ENCODE measurements at regions not wholly inside any gene's neighbourhood (a gene's known extent, or its start where the extent isn't known, plus 50 kb on each side); places are given as distances from the start of the nearest gene placed in this dataset.

GRCh38 chr18:29560270-29560669, 1383.3 kb upstream of the CDH2 start:
- no peak for ATAC-seq (ENCODE audit: low read depth)
- no peak for TF ChIP-seq CTCF (IDR thresholded peaks at IDR 0.05)
- TF ChIP-seq EZH2 (IDR thresholded peaks at IDR 0.05; ENCODE audit: borderline replicate concordance, insufficient read depth, low read depth, low read length, poor library complexity, severe bottlenecking), result no peak
- DNase-seq, result no peak

GRCh38 chr18:29556070-29556469, 1379.1 kb upstream of the CDH2 start:
- Mint-ChIP-seq H3K4me1 (no peaks in the 10 kb centered on the region), H3K9me3 (ENCODE audit: insufficient read depth) (no peaks in the 10 kb centered on the region), H3K4me3 (no peak overlapping the region), H3K27ac (no peak overlapping the region), H3K27me3 (no peaks in the 10 kb centered on the region)
- Histone ChIP-seq H3K4me2 (replicated peaks; ENCODE audit: low read depth, low read length, poor library complexity, severe bottlenecking) (no peak overlapping the region), H3K27ac (ENCODE audit: low read length in 2 of 2) (no peak overlapping the region), H3K4me1 (ENCODE audit: control insufficient read depth in 2 of 2, insufficient read depth in 2 of 2, low read length in 2 of 2) (no peaks in the 10 kb centered on the region), H3K27me3 (replicated peaks in 1 of 4; ENCODE audit: control extremely low read depth in 1 of 4, control insufficient read depth in 3 of 4, insufficient read depth in 4 of 4, low read length in 3 of 4) (no peaks in the 10 kb centered on the region), H3K4me3 (ENCODE audit: control extremely low read depth in 1 of 5, extremely low read depth in 1 of 5, insufficient read depth in 1 of 5, low read depth in 2 of 5, low read length in 4 of 5) (no peak overlapping the region), H3K9me3 (ENCODE audit: control extremely low read depth in 1 of 3, control insufficient read depth in 2 of 3, insufficient read depth in 1 of 3, low read length in 2 of 3) (no peaks in the 10 kb centered on the region), H3K9ac (ENCODE audit: low read length) (no peak overlapping the region), H3K36me3 (replicated peaks in 1 of 2; ENCODE audit: control extremely low read depth in 1 of 2, control insufficient read depth in 1 of 2, extremely low read depth in 1 of 2, insufficient read depth in 2 of 2, low read length in 1 of 2) (no peaks in the 10 kb centered on the region), H3K79me2 (ENCODE audit: control insufficient read depth, insufficient read depth, low read length) (no peaks in the 10 kb centered on the region), H4K20me1 (ENCODE audit: control insufficient read depth, insufficient read depth, low read length, poor library complexity, severe bottlenecking) (no peaks in the 10 kb centered on the region), H2AFZ (ENCODE audit: insufficient read depth, low read depth, low read length, poor library complexity, severe bottlenecking) (no peak overlapping the region)
- 60% methylated on average over 1 of the region's 4 CpGs for WGBS (ENCODE audit: insufficient coverage)
- ATAC-seq (ENCODE audit: low read depth) (no peak), DNase-seq (no peak)
- no peak for TF ChIP-seq CTCF (IDR thresholded peaks at IDR 0.05)
- TF ChIP-seq EZH2 (IDR thresholded peaks at IDR 0.05; ENCODE audit: borderline replicate concordance, insufficient read depth, low read depth, low read length, poor library complexity, severe bottlenecking), result no peak
- ChIA-PET CTCF (no interaction called here), POLR2A (no interaction called here)
- intact Hi-C loops (cut with micrococcal nuclease), result no loop called here

More at GRCh38 chr18:29560270-29560669, 1383.3 kb upstream of the CDH2 start:
- no peaks in the 10 kb centered on the region for H3K79me2 ChIP-seq (ENCODE audit: control insufficient read depth, insufficient read depth, low read length)
- H4K20me1 ChIP-seq (ENCODE audit: control insufficient read depth, insufficient read depth, low read length, poor library complexity, severe bottlenecking), result no peaks in the 10 kb centered on the region
- intact Hi-C loops (cut with micrococcal nuclease), result no loop called here
- H3K9me3 ChIP-seq (ENCODE audit: control extremely low read depth in 1 of 3, control insufficient read depth in 2 of 3, insufficient read depth in 1 of 3, low read length in 2 of 3), result no peaks in the 10 kb centered on the region
- no peak overlapping the region for H3K4me3 ChIP-seq (ENCODE audit: control extremely low read depth in 1 of 5, extremely low read depth in 1 of 5, insufficient read depth in 1 of 5, low read depth in 2 of 5, low read length in 4 of 5)
- no peaks in the 10 kb centered on the region for H3K36me3 ChIP-seq (replicated peaks in 1 of 2; ENCODE audit: control extremely low read depth in 1 of 2, control insufficient read depth in 1 of 2, extremely low read depth in 1 of 2, insufficient read depth in 2 of 2, low read length in 1 of 2)
- H2AFZ ChIP-seq (ENCODE audit: insufficient read depth, low read depth, low read length, poor library complexity, severe bottlenecking), result no peak overlapping the region
- ChIA-PET POLR2A (no interaction called here), CTCF (no interaction called here)
- no peak overlapping the region for H3K9ac ChIP-seq (ENCODE audit: low read length)
- no peaks in the 10 kb centered on the region for H3K9me3 Mint-ChIP-seq (ENCODE audit: insufficient read depth)
- no peak overlapping the region for H3K4me2 ChIP-seq (replicated peaks; ENCODE audit: low read depth, low read length, poor library complexity, severe bottlenecking)
- H3K27me3 ChIP-seq (replicated peaks in 1 of 4; ENCODE audit: control extremely low read depth in 1 of 4, control insufficient read depth in 3 of 4, insufficient read depth in 4 of 4, low read length in 3 of 4), result no peaks in the 10 kb centered on the region
- no peak overlapping the region for H3K27ac Mint-ChIP-seq
- no peaks in the 10 kb centered on the region for H3K4me1 ChIP-seq (ENCODE audit: control insufficient read depth in 2 of 2, insufficient read depth in 2 of 2, low read length in 2 of 2)
- H3K4me1 Mint-ChIP-seq, result no peaks in the 10 kb centered on the region
- no peaks in the 10 kb centered on the region for H3K27me3 Mint-ChIP-seq
- no peak overlapping the region for H3K27ac ChIP-seq (ENCODE audit: low read length in 2 of 2)
- WGBS (ENCODE audit: insufficient coverage), result no CpG with 5 or more reads among the region's 1 CpG
- no peak overlapping the region for H3K4me3 Mint-ChIP-seq

All from B cell (primary cell).